ENCODE measurements at regions not wholly inside any gene's neighbourhood (a gene's known extent, or its start where the extent isn't known, plus 50 kb on each side); places are given as distances from the start of the nearest gene placed in this dataset.
"Not testable (repeated sequence)": the region's sequence is repeated elsewhere in the genome, so short reads cannot be mapped to it uniquely, and the experiment has no call there.

DNA sequence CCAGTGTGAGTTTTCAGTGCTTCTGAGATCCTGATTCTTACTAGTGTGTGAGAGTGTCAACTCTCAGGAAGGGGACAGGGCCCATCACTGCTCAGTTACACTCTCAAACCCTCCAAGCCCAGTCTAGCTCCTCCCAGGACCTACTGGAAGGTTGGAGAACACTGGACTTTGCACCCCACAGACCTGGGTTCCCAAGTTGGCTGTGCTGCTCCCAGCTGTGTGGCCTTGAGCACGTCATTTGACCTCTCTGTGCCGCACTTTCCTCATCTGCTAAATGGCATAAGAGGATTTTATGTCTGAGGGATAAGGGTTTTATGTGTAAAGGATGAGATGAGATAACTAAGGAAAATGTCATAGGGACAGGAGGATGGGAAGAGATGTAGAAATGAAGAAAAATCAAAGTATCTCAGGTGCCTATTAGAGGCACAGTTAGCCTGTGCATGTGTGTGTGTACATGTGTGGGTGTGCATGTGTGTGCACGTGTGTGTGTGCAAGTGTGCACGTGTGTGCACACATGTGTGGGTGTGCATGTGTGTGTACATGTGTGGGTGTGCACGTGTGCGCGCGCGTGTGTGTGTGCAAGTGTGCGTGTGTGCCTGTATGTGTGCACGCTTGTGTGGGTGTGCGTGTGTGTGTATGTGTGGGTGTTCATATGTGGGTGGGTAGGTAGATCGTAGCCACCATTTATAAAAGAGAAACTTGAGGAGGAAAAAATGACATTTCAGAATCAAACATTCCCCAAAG is 108.0 kb upstream of the GRK3 start:
- DNase-seq (ENCODE audit: low spot score): not testable (repeated sequence)

GRCh38 chr22:25458631-25459030 is 105.8 kb upstream of the GRK3 start:
- DNase-seq (ENCODE audit: low spot score): not testable (repeated sequence)

DNA sequence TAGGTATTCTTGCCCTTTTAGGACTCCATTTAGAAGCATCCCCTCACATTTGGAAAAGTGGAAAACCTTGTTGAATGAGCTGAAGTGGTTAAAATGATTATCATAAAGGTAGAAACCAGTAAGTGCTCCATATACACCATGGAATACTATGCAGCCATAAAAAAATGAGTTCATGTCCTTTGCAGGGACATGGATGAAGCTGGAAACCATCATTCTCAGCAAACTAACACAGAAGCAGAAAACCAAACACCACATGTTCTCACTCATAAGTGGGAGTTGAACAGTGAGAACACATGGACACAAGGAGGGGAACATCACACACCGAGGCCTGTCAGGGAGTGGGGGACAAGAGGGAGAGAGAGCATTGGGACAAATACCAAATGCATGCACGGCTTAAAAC is 103.8 kb upstream of the GRK3 start:
- DNase-seq (ENCODE audit: low spot score): not testable (repeated sequence)

DNA sequence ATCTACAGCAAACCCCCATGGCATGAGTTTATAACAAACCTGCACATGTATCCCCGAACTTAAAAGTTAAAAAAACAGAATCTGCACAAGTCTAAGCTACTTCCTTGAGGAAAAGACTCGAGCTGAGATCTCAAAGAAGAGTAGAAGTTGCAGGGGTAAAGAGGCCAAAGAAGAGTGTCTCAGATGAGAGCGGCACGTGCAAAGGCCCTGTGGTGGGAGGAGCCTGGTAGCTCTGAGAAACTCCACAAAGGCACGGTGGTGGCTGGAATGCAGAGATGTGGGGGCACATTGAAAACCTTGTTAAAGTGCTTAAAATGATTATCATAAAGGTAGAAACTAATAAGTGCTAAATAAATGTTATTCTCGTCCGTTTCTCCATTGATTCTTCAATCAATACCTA is 103.2 kb upstream of the GRK3 start:
- DNase-seq (ENCODE audit: low spot score): no peak

- DNase-seq (ENCODE audit: low spot score): peak; percentile 51
These were observed 101.8 kb upstream of the GRK3 start for GRCh38 chr22:25462474-25463346.

GRCh38 chr22:25463347-25463628 is 101.2 kb upstream of the GRK3 start:
- not testable (repeated sequence) for DNase-seq (ENCODE audit: low spot score)

GRCh38 chr22:25464326-25464725 is 100.1 kb upstream of the GRK3 start:
- not testable (repeated sequence) for DNase-seq (ENCODE audit: low spot score)

GRCh38 chr22:25465949-25466348 is 98.5 kb upstream of the GRK3 start:
- no peak for DNase-seq (ENCODE audit: low spot score)

- DNase-seq (ENCODE audit: low spot score): no peak
These were observed 92.1 kb upstream of the GRK3 start for GRCh38 chr22:25472382-25472781.

- peak; percentile 78 for DNase-seq (ENCODE audit: low spot score)
These were observed 89.0 kb upstream of the GRK3 start for GRCh38 chr22:25475257-25476022.

DNA sequence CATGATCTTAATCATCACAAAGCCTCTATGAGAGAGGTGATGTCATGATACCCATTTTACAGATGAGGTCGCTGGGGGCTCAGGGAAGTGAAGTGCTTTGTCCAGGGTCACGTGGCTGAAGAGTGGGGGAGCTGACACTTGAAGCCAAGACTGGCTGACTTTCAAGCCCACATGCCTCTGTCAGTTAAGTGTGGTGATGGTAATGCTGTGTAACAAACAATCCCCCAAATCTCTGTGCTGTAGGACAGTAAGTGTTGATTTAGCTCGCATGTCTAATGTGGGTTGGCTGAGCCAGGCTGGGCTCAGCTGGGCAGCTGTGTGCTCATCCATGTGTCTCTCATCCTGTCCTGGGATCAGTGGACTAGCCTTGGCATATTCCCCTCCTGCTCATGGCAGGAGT is 87.1 kb upstream of the GRK3 start:
- DNase-seq (ENCODE audit: low spot score): no peak

- no peak for DNase-seq (ENCODE audit: low spot score)
These were observed 86.4 kb upstream of the GRK3 start for GRCh38 chr22:25478111-25478510.

DNA sequence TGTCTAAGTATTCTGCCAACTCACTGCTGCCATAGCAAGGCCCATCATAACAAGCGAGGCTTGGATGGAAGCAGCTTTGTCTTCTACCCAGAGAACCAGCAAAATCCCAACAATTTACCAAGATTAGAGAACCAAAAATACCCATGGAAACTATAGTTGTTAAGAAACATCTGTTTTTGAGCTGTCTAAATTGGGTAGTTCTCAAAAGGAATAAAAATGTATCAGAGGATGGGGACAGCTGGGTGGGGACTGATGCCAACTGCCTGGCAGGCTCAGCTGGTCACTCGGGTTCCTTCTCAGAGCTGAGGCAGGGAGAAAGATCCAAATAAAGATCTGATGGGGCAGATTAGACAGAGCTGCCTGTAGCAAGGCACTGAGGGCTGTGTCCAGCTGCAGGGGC is 85.9 kb upstream of the GRK3 start:
- no peak for DNase-seq (ENCODE audit: low spot score)

DNA sequence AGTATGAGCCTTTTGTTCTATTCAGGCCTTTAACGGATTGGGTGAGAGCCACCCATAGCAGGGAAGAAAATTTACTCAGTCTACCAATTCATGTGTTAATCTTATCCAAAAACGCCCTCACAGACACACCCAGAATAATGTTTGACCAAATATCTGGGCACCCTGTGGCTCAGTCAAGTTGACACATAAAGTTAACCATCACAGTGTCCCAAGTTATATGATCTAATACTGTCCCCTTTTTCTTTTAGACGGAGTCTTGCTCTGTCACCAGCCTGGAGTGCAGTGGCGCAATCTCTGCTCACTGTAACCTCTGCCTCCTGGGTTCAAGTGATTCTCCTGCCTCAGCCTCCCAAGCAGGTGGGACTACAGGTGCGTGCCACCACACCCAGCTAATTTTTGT is 83.6 kb upstream of the GRK3 start:
- DNase-seq (ENCODE audit: low spot score): not testable (repeated sequence)

DNA sequence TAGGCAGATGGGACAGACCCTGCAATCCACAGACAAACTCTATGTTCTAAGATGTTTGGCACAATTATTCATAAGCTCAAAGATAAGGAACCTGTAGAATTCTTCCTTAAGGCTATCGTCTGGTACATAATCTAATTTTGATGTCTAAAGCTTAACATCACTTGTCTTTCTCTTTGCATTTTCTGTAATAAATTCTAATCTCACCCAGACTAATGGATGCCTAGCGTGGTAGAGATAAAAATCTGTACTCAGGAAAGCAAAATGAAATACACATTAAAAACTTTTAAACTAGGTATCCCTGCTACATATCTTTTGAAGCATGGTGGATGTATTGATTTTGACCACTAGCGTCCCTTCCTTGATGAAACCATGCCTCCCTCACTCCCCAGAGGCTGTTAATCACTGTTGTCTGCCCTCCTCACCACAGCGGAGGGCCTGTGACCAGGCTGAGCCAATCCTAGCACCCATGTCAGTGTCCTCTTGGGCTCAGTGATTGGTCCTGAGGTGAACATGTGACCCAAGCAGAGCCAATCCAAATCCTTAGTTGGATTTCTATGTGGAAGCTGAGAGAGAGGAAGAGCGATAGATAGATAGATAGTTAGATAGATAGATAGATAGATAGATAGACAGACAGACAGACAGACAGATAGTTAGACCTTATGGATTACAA is 82.2 kb upstream of the GRK3 start:
- no peak for DNase-seq (ENCODE audit: low spot score)

DNA sequence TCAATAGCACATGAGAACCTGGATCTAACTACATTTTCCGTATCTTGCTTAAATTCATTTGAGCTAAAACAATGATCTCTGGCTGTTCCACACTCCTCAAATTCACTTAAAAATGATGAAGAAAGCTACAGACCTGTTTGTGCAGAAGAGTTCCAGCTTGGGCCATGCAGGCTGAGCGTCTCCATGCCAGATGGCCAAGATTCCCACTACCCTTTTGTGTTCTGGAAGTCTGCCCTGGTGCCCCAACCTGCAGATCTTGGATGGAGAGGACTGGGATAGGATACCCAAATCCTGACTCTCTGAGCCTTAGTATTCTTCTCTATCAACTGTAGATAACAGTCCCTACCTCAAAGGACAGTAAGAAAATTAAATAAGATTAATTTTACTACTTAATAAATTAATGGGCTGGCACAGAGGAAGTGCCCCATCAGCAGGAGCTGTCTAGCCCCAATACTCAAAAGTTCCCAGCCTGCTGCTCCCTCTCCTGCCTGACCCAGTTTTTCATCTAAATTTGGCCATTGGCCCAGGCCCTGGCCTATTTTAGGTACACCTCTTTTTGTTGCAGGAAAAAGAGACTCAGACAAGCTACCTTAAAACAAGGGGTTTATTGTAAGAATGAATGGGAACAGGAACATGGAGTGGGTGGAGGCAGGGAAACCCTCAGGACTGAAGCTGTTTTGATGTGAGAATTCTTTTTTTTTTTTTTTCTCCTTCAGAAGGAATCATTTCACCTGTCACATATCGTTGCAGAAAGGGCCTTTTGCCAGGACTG is 81.4 kb upstream of the GRK3 start:
- no peak for DNase-seq (ENCODE audit: low spot score)

GRCh38 chr22:25483931-25484330 is 80.5 kb upstream of the GRK3 start:
- DNase-seq (ENCODE audit: low spot score): no peak

GRCh38 chr22:25484521-25485315 is 79.8 kb upstream of the GRK3 start:
- no peak for DNase-seq (ENCODE audit: low spot score)

GRCh38 chr22:25485626-25486545 is 78.6 kb upstream of the GRK3 start:
- DNase-seq (ENCODE audit: low spot score): no peak
